ENCODE measurements at regions not wholly inside any gene's neighbourhood (a gene's known extent, or its start where the extent isn't known, plus 50 kb on each side); places are given as distances from the start of the nearest gene placed in this dataset.

DNA sequence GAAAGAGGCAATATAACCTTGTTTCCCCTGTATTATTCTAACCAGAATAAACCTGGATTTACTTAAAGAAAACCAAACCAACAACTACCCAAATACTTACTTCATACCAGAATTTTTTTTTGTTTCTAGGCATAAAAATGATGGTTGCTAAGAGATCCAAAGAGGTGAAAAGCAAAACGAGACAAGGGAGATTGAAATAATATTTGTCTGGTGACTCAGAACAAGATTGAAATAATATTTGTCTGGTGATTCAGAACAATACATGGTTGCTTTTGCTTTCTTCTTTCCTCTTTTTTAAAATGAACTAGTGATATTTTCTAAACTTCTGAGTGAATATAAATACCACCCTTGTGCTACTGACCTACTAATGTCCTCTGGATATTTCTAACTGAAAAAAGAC is 592.9 kb downstream of the KCTD12 start:
- TF ChIP-seq POLR2AphosphoS5 (IDR thresholded peaks at IDR 0.05), result no peak
- no peak for TF ChIP-seq POLR2A (IDR thresholded peaks at IDR 0.05)

Data from upper lobe of left lung (tissue), 4 donors.